ENCODE measurements at regions not wholly inside any gene's neighbourhood (a gene's known extent, or its start where the extent isn't known, plus 50 kb on each side); places are given as distances from the start of the nearest gene placed in this dataset.

- H3K36me3 Mint-ChIP-seq, result no peaks in the 10 kb centered on the region
- no peak for DNase-seq (ENCODE audit: low spot score)
- H3K4me1 Mint-ChIP-seq, result peaks cover 27% of the 10 kb centered on the region
- ChIA-PET CTCF (no interaction called here), POLR2A (no interaction called here)
- H3K9me3 Mint-ChIP-seq, result peaks cover 7% of the 10 kb centered on the region; the same call in 1 of the 2 replicates
- no peaks in the 10 kb centered on the region for H3K27me3 Mint-ChIP-seq (ENCODE audit: low read depth)
- TF ChIP-seq ZBTB21 (CRISPR knock-in tag; IDR thresholded peaks at IDR 0.05; ENCODE audit: borderline replicate concordance) (no peak), SMAD3 (CRISPR knock-in tag; IDR thresholded peaks at IDR 0.05; ENCODE audit: borderline replicate concordance) (no peak), E2F4 (CRISPR knock-in tag; IDR thresholded peaks at IDR 0.05; ENCODE audit: borderline replicate concordance, low read depth) (no peak), ZNF138 (CRISPR knock-in tag; conservative IDR thresholded peaks at IDR 0.05) (no peak), ATF1 (CRISPR knock-in tag; IDR thresholded peaks at IDR 0.05) (no peak), TEAD1 (CRISPR knock-in tag; IDR thresholded peaks at IDR 0.05) (no peak), FOXJ3 (CRISPR knock-in tag; IDR thresholded peaks at IDR 0.05; ENCODE audit: borderline replicate concordance) (no peak), GRHL2 (CRISPR knock-in tag; IDR thresholded peaks at IDR 0.05; ENCODE audit: insufficient replicate concordance, severe bottlenecking) (no peak), EMX1 (CRISPR knock-in tag; IDR thresholded peaks at IDR 0.05) (no peak), ZNF263 (CRISPR knock-in tag; IDR thresholded peaks at IDR 0.05; ENCODE audit: low read depth) (no peak), ZNF532 (CRISPR knock-in tag; IDR thresholded peaks at IDR 0.05; ENCODE audit: borderline replicate concordance) (no peak), NR1H2 (CRISPR knock-in tag; IDR thresholded peaks at IDR 0.05) (no peak), ATF3 (CRISPR knock-in tag; conservative IDR thresholded peaks at IDR 0.05) (no peak), PRDM15 (CRISPR knock-in tag; IDR thresholded peaks at IDR 0.05) (no peak), MAX (CRISPR knock-in tag; IDR thresholded peaks at IDR 0.05) (no peak)
- TF ChIP-seq, protein P1, sequence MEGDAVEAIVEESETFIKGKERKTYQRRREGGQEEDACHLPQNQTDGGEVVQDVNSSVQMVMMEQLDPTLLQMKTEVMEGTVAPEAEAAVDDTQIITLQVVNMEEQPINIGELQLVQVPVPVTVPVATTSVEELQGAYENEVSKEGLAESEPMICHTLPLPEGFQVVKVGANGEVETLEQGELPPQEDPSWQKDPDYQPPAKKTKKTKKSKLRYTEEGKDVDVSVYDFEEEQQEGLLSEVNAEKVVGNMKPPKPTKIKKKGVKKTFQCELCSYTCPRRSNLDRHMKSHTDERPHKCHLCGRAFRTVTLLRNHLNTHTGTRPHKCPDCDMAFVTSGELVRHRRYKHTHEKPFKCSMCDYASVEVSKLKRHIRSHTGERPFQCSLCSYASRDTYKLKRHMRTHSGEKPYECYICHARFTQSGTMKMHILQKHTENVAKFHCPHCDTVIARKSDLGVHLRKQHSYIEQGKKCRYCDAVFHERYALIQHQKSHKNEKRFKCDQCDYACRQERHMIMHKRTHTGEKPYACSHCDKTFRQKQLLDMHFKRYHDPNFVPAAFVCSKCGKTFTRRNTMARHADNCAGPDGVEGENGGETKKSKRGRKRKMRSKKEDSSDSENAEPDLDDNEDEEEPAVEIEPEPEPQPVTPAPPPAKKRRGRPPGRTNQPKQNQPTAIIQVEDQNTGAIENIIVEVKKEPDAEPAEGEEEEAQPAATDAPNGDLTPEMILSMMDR (IDR thresholded peaks at IDR 0.05), result no peak
- TF ChIP-seq, protein P2, sequence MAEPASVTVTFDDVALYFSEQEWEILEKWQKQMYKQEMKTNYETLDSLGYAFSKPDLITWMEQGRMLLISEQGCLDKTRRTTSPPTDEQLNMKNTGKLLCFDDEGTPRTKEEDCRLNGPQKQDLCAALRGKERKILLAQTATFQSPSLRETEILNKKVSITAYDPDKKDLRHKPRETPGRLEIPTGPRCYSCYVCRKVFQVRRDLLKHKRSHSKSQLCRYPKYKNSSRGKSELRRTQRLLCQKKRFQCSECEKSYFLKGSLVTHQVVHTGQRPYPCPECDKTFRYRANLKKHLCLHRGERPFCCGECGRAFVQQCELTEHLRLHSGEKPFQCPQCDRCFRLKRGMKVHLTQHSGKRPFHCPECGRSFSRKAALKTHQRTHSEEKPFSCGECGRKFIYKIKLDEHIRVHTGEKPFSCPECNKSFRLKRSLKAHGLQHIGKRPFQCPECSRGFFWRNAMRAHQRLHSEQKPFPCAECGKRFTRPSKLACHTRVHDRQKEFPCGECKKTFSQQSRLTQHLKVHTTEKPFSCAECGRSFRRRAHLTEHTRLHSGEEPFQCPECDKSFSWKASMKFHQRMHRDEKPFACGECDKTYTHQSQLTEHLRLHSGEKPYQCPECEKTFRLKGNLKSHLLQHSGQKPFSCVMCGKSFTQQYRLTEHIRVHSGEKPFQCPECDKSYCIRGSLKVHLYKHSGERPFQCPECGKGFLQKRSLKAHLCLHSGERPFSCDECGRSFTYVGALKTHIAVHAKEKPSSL (CRISPR knock-in tag; conservative IDR thresholded peaks at IDR 0.05), result no peak
- H3K27ac Mint-ChIP-seq, result no peak overlapping the region
- no peak overlapping the region for H3K4me3 Mint-ChIP-seq
- ATAC-seq, result no peak
These were observed 73.2 kb upstream of the ARMCX2 start for GRCh38 chrX:101732870-101733269.
